ENCODE measurements at regions not wholly inside any gene's neighbourhood (a gene's known extent, or its start where the extent isn't known, plus 50 kb on each side); places are given as distances from the start of the nearest gene placed in this dataset.

GRCh38 chr7:3109311-3109915 is 65.7 kb upstream of the CARD11 start:
- TF ChIP-seq, protein P1, sequence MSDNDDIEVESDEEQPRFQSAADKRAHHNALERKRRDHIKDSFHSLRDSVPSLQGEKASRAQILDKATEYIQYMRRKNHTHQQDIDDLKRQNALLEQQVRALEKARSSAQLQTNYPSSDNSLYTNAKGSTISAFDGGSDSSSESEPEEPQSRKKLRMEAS (IDR thresholded peaks at IDR 0.05): no peak
- TF ChIP-seq TAF1 (IDR thresholded peaks at IDR 0.05; ENCODE audit: low read depth) (no peak), CREB1 (IDR thresholded peaks at IDR 0.05; ENCODE audit: low read depth) (no peak), TEAD4 (IDR thresholded peaks at IDR 0.05) (no peak), CEBPB (IDR thresholded peaks at IDR 0.05) (no peak)
